GM23248 (cell line): ENCODE measurements at regions not wholly inside any gene's neighbourhood (a gene's known extent, or its start where the extent isn't known, plus 50 kb on each side); places are given as distances from the start of the nearest gene placed in this dataset.
A peak's percentile ranks its signal among the peaks of the same experiment; 100 is the strongest.

ENCODE experiments used
- DNase-seq: peaks from one replicate; pipeline ENCODE4 v3.0.0-alpha.2; 2015
- H2AFZ ChIP-seq: fragments of 200-600 bp; sonication (generic); 2 replicates; pipeline ENCODE4 v1.6.1; 2016; ENCODE audit warnings: antibody characterized with exemption
- H3F3A ChIP-seq: fragments of 200-600 bp; sonication (generic); 2 replicates; pipeline ENCODE4 v1.6.1; 2016; ENCODE audit warnings: mild to moderate bottlenecking, antibody characterized with exemption, mixed run types; ENCODE audit not compliant: insufficient read depth
- H3K27ac ChIP-seq: fragments of 200-600 bp; sonication (generic); 2 replicates; pipeline ENCODE4 v1.5.1; 2016; ENCODE audit warnings: mild to moderate bottlenecking
- H3K27me3 ChIP-seq: fragments of 200-600 bp; sonication (generic); replicated peaks from 2 replicates; pipeline ENCODE4 v1.6.1; 2016; ENCODE audit warnings: mild to moderate bottlenecking; ENCODE audit not compliant: insufficient read depth
- H3K36me3 ChIP-seq: fragments of 200-600 bp; sonication (generic); 2 replicates; pipeline ENCODE4 v1.6.1; 2016; ENCODE audit warnings: low read depth, mild to moderate bottlenecking
- H3K4me1 ChIP-seq: fragments of 200-600 bp; sonication (generic); 2 replicates; pipeline ENCODE4 v1.6.1; 2016; ENCODE audit warnings: mild to moderate bottlenecking; ENCODE audit not compliant: insufficient read depth
- H3K4me2 ChIP-seq: fragments of 200-600 bp; sonication (generic); one replicate; pipeline ENCODE4 v1.6.1; 2016; ENCODE audit warnings: mild to moderate bottlenecking; ENCODE audit not compliant: unreplicated experiment
- H3K4me3 ChIP-seq: fragments of 200-600 bp; sonication (generic); 2 replicates; pipeline ENCODE4 v1.5.1; 2016; ENCODE audit warnings: mild to moderate bottlenecking
- H3K79me2 ChIP-seq: fragments of 200-600 bp; sonication (generic); 2 replicates; pipeline ENCODE4 v1.6.1; 2016; ENCODE audit warnings: mild to moderate bottlenecking; ENCODE audit not compliant: insufficient read depth
- H3K9ac ChIP-seq: fragments of 200-600 bp; sonication (generic); 2 replicates; pipeline ENCODE4 v1.6.1; 2016; ENCODE audit warnings: mild to moderate bottlenecking
- H3K9me2 ChIP-seq: fragments of 200-600 bp; sonication (generic); 2 replicates; pipeline ENCODE4 v1.6.1; 2016; ENCODE audit warnings: mixed run types, mild to moderate bottlenecking, moderate library complexity; ENCODE audit not compliant: insufficient read depth
- H3K9me3 ChIP-seq: fragments of 200-600 bp; sonication (generic); one replicate; pipeline ENCODE4 v1.6.1; 2017; ENCODE audit warnings: low read depth
- H4K20me1 ChIP-seq: fragments of 200-600 bp; sonication (generic); 2 replicates; pipeline ENCODE4 v1.6.0; 2016; ENCODE audit not compliant: insufficient read depth
- EZH2 ChIP-seq: fragments of 200-600 bp; sonication (generic); IDR thresholded peaks from 2 replicates; pipeline ENCODE4 v1.6.1; 2018; ENCODE audit warnings: antibody characterized with exemption, mild to moderate bottlenecking; ENCODE audit not compliant: insufficient read depth, poor library complexity, severe bottlenecking
- EZH2phosphoT487 ChIP-seq: fragments of 200-600 bp; sonication (generic); IDR thresholded peaks from 2 replicates; pipeline ENCODE4 v1.6.1; 2018; ENCODE audit warnings: antibody characterized with exemption, moderate library complexity, mild to moderate bottlenecking, low read depth; ENCODE audit not compliant: insufficient read depth
- WGBS, 2 experiments: methylation state at CpG; one replicate each; pipeline ENCODE4 v1.1.6; 2015 to 2017; ENCODE audit warnings: low lambda C conversion rate in 2 of 2, low coverage in 1 of 2; ENCODE audit errors: missing lambda C conversion rate in 2 of 2; 5-methylcytosine and 5-hydroxymethylcytosine counted together
- in situ Hi-C: fragments of 300-500 bp; cut with MboI; formaldehyde crosslinking; loops from 2 replicates; pipeline ENCODE4 v1.15.0; 2020

DNA sequence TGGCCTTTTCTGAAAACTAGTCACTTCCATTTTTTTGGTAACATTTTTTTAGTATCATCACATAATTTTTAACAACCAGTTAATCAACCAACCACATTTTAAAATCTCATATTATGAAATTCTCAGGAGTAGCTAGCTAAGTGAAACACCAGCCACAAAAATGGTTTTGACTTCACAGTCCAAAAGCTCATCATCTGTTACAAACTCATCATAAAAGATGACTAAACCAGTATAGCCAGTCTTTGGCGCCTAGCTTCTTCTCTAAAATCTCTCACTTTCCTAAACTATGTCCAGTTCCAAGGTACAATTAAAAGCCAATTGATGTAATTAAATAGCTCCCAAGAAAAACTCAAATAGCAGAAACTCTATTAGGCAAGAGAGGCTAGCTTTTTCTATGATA is 88.2 kb upstream of the ZNF385D start:
- Histone ChIP-seq H3K27me3 (no peaks in the 10 kb centered on the region), H3K4me2 (peak overlapping the region; percentile 64), H2AFZ (0 out of 2 replicates have a peak overlapping the region, but pooled peaks have one; percentile 29), H3K9me3 (no peaks in the 10 kb centered on the region), H3F3A (peaks cover 26% of the 10 kb centered on the region), H3K27ac (peak overlapping the region; percentile 92), H3K4me1 (peaks cover 31% of the 10 kb centered on the region), H3K36me3 (no peaks in the 10 kb centered on the region), H3K79me2 (no peaks in the 10 kb centered on the region), H3K9me2 (no peaks in the 10 kb centered on the region; the same call in 1 of the 2 replicates), H4K20me1 (no peaks in the 10 kb centered on the region), H3K9ac (peak overlapping the region; percentile 60), H3K4me3 (peak overlapping the region; percentile 31; the same call in 1 of the 2 replicates)
- TF ChIP-seq EZH2phosphoT487 (no peak), EZH2 (no peak)
- in situ Hi-C loops: no loop called here
- DNase-seq: peak; percentile 87
- whole genome bisulfite sequencing, 2 experiments: 2 to 4% methylated on average over 1 of the region's 1 CpG

DNA sequence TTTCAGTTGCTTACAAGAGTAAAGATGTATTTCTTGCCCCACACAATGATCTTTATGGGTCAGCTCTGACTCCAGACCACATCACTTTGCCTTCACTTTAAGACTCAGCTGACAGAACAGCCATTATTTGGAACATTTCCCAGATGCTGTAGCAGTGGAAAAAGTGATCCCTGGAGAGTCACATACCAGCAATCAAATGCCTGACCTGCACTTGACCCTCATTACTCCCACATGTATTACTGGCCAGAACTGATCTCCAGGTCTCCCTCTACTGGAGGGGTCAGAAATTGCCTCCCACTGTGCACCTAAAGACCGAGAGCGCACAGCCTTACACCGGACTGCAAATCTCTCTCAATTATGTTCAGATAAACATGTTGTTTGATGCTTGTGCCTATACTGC is 88.6 kb upstream of the ZNF385D start:
- Histone ChIP-seq H4K20me1 (no peaks in the 10 kb centered on the region), H3K27me3 (no peaks in the 10 kb centered on the region), H3K4me2 (peak overlapping the region; percentile 64), H2AFZ (0 out of 2 replicates have a peak overlapping the region, but pooled peaks have one; percentile 29), H3K9me3 (no peaks in the 10 kb centered on the region), H3K27ac (peak overlapping the region; percentile 92), H3K79me2 (no peaks in the 10 kb centered on the region), H3K4me1 (peaks cover 31% of the 10 kb centered on the region), H3F3A (peaks cover 26% of the 10 kb centered on the region), H3K4me3 (0 out of 2 replicates have a peak overlapping the region, but pooled peaks have one; percentile 31), H3K9me2 (no peaks in the 10 kb centered on the region; the same call in 1 of the 2 replicates), H3K9ac (peak overlapping the region; percentile 60), H3K36me3 (no peaks in the 10 kb centered on the region)
- peak; percentile 96 for DNase-seq
- WGBS, 2 experiments: 95 to 96% methylated on average over 3 of the region's 3 CpGs
- no peak for TF ChIP-seq EZH2
- no peak for TF ChIP-seq EZH2phosphoT487
- in situ Hi-C loops: no loop called here

GRCh38 chr3:21847005-21847404 is 96.0 kb upstream of the ZNF385D start:
- H3K36me3 ChIP-seq: no peaks in the 10 kb centered on the region
- H2AFZ ChIP-seq: no peak overlapping the region
- H3K79me2 ChIP-seq: no peaks in the 10 kb centered on the region
- H3K27me3 ChIP-seq: no peaks in the 10 kb centered on the region
- H3K27ac ChIP-seq: no peak overlapping the region
- H3K9ac ChIP-seq: no peak overlapping the region
- H3F3A ChIP-seq: no peaks in the 10 kb centered on the region
- 72 to 75% methylated on average over 2 of the region's 2 CpGs for WGBS, 2 experiments
- TF ChIP-seq EZH2phosphoT487: no peak
- no peak for TF ChIP-seq EZH2
- DNase-seq: peak; percentile 38
- H3K4me1 ChIP-seq: peaks cover 6% of the 10 kb centered on the region
- no peaks in the 10 kb centered on the region; the same call in 1 of the 2 replicates for H3K9me2 ChIP-seq
- no peaks in the 10 kb centered on the region for H3K9me3 ChIP-seq
- H4K20me1 ChIP-seq: no peaks in the 10 kb centered on the region
- in situ Hi-C loops: no loop called here
- no peak overlapping the region for H3K4me2 ChIP-seq
- H3K4me3 ChIP-seq: no peak overlapping the region

GRCh38 chr3:21859124-21860081 is 108.4 kb upstream of the ZNF385D start:
- H3K9me3 ChIP-seq: no peaks in the 10 kb centered on the region
- no peak for DNase-seq
- no peaks in the 10 kb centered on the region for H3K4me1 ChIP-seq
- no peaks in the 10 kb centered on the region for H3F3A ChIP-seq
- H3K9me2 ChIP-seq: no peaks in the 10 kb centered on the region
- no peak overlapping the region for H3K4me2 ChIP-seq
- no peaks in the 10 kb centered on the region for H3K79me2 ChIP-seq
- no peak overlapping the region for H3K4me3 ChIP-seq
- H4K20me1 ChIP-seq: no peaks in the 10 kb centered on the region
- H2AFZ ChIP-seq: no peak overlapping the region
- TF ChIP-seq EZH2phosphoT487: no peak
- TF ChIP-seq EZH2: no peak
- no peak overlapping the region for H3K9ac ChIP-seq
- in situ Hi-C loops: no loop called here
- no peaks in the 10 kb centered on the region for H3K27me3 ChIP-seq
- H3K36me3 ChIP-seq: no peaks in the 10 kb centered on the region
- H3K27ac ChIP-seq: no peak overlapping the region
- 80 to 81% methylated on average over 10 of the region's 10 CpGs for WGBS, 2 experiments
